H1 (cell line): ENCODE measurements at regions not wholly inside any gene's neighbourhood (a gene's known extent, or its start where the extent isn't known, plus 50 kb on each side); places are given as distances from the start of the nearest gene placed in this dataset.

Experiments
- CTCF ChIA-PET: fragments of 300-600 bp; sonication (Branson Sonifier 250); formaldehyde crosslinking; loops from one replicate; lab custom pipeline; 2021; ENCODE audit not compliant: partially characterized antibody; lab: Charles Lee
- POLR2A ChIA-PET: fragments of 300-600 bp; sonication (Branson Sonifier 250); formaldehyde crosslinking; loops from one replicate; lab custom pipeline; 2021; ENCODE audit warnings: inconsistent platforms; ENCODE audit not compliant: partially characterized antibody; lab: Charles Lee
- DNase-seq, 2 experiments: peaks; one replicate each; pipeline versions ENCODE4 v3.0.0 to v3.0.0-alpha.2; 2010 to 2022; ENCODE audit warnings: low spot score in 2 of 2, low read depth in 1 of 2, mixed read lengths in 1 of 2
- FAIRE-seq: peaks from 2 replicates; lab custom pipeline; 2011; peaks lifted over from hg19 to GRCh38; lab: Jason Lieb, UNC
- H2AFZ ChIP-seq: 2 replicates; pipeline ENCODE4 v1.8.1; 2012; ENCODE audit warnings: low read length, inconsistent platforms
- H2AK5ac ChIP-seq: 2 replicates; pipeline ENCODE4 v1.6.1; 2013; ENCODE audit warnings: low read depth, low read length
- H2BK120ac ChIP-seq: replicated peaks from 2 replicates; pipeline ENCODE3; 2013; ENCODE audit warnings: low read depth, low read length, inconsistent platforms
- H2BK12ac ChIP-seq: 2 replicates; pipeline ENCODE4 v1.6.1; 2013; ENCODE audit warnings: low read depth, low read length
- H2BK15ac ChIP-seq: 2 replicates; pipeline ENCODE4 v1.6.1; 2013; ENCODE audit warnings: low read length
- H2BK20ac ChIP-seq: 2 replicates; pipeline ENCODE4 v1.6.1; 2013; ENCODE audit warnings: low read length
- H2BK5ac ChIP-seq: 2 replicates; pipeline ENCODE4 v1.6.1; 2013; ENCODE audit warnings: low read depth, low read length
- H3K14ac ChIP-seq: 2 replicates; pipeline ENCODE4 v1.6.1; 2013; ENCODE audit warnings: inconsistent platforms; ENCODE audit not compliant: insufficient read length
- H3K18ac ChIP-seq: 2 replicates; pipeline ENCODE4 v1.6.1; 2013; ENCODE audit warnings: low read length; ENCODE audit errors: extremely low read depth
- H3K23ac ChIP-seq: 2 replicates; pipeline ENCODE4 v1.6.1; 2013; ENCODE audit warnings: inconsistent platforms; ENCODE audit not compliant: insufficient read length
- H3K23me2 ChIP-seq: 2 replicates; pipeline ENCODE4 v1.6.1; 2013; ENCODE audit warnings: low read depth, low read length
- H3K27ac ChIP-seq: 2 replicates; pipeline ENCODE4 v1.6.1; 2011; ENCODE audit warnings: low read depth, low read length, inconsistent platforms
- H3K27me3 ChIP-seq, 4 experiments: replicated peaks in 1 of 4; 1 replicate in 1 of 4; 2 replicates in 3 of 4; pipeline versions ENCODE4 v1.6.1 to v1.8.1; 2011 to 2013; ENCODE audit warnings: low read length in 3 of 4, mild to moderate bottlenecking in 3 of 4, inconsistent platforms in 2 of 4, mixed read lengths in 2 of 4, moderate library complexity in 1 of 4; ENCODE audit not compliant: control insufficient read depth in 3 of 4, insufficient read depth in 3 of 4; ENCODE audit errors: extremely low read depth in 1 of 4
- H3K36me3 ChIP-seq, 4 experiments: 2 replicates each; pipeline versions ENCODE4 v1.6.1 to v1.8.1; 2011 to 2013; ENCODE audit warnings: mild to moderate bottlenecking in 4 of 4, low read length in 3 of 4, moderate library complexity in 2 of 4, control low read depth in 1 of 4, inconsistent platforms in 1 of 4; ENCODE audit not compliant: insufficient read depth in 4 of 4, control insufficient read depth in 2 of 4
- H3K4ac ChIP-seq: replicated peaks from 2 replicates; pipeline ENCODE3; 2013; ENCODE audit warnings: low read length, low read depth, mixed read lengths, inconsistent platforms; ENCODE audit not compliant: insufficient read length
- H3K4me1 ChIP-seq, 4 experiments: replicated peaks in 1 of 4; 1 replicate in 1 of 4; 2 replicates in 3 of 4; pipeline versions ENCODE4 v1.6.1 to v1.8.1; 2011 to 2013; ENCODE audit warnings: low read length in 3 of 4, inconsistent platforms in 2 of 4, mixed read lengths in 1 of 4; ENCODE audit not compliant: insufficient read depth in 4 of 4, control insufficient read depth in 3 of 4
- H3K4me2 ChIP-seq, 2 experiments: 2 replicates each; pipeline versions ENCODE4 v1.6.1 to v1.8.1; 2011 to 2013; ENCODE audit warnings: low read depth in 2 of 2, low read length in 2 of 2, control low read depth in 1 of 2, inconsistent platforms in 1 of 2, mild to moderate bottlenecking in 1 of 2; ENCODE audit not compliant: insufficient read depth in 1 of 2
- H3K4me3 ChIP-seq, 4 experiments: fragments of 200-600, 300-600 bp in 1 of 4; sonication (generic), shearing (Covaris generic), sonication (Bioruptor Twin) in 1 of 4; 2 replicates each; pipeline versions ENCODE4 v1.5.1 to v1.8.1; 2011 to 2016; ENCODE audit warnings: low read length in 4 of 4, low read depth in 3 of 4, control low read depth in 2 of 4, inconsistent platforms in 2 of 4, mild to moderate bottlenecking in 2 of 4, mixed read lengths in 1 of 4, moderate library complexity in 1 of 4; ENCODE audit not compliant: insufficient read depth in 2 of 4; ENCODE audit errors: extremely low read depth in 1 of 4
- H3K56ac ChIP-seq: replicated peaks from 2 replicates; pipeline ENCODE3; 2013; ENCODE audit warnings: low read depth, mild to moderate bottlenecking, mixed read lengths, low read length, inconsistent platforms; ENCODE audit not compliant: insufficient read length
- H3K79me1 ChIP-seq: 2 replicates; pipeline ENCODE4 v1.6.1; 2013; ENCODE audit warnings: low read depth, low read length, control low read depth
- H3K79me2 ChIP-seq, 2 experiments: 2 replicates each; pipeline versions ENCODE4 v1.6.1 to v1.8.1; 2012 to 2013; ENCODE audit warnings: low read length in 2 of 2, mild to moderate bottlenecking in 2 of 2, inconsistent platforms in 1 of 2; ENCODE audit not compliant: insufficient read depth in 2 of 2, control insufficient read depth in 1 of 2
- H3K9ac ChIP-seq, 4 experiments: replicated peaks in 1 of 4; 1 replicate in 1 of 4; 2 replicates in 3 of 4; pipeline versions ENCODE4 v1.6.1 to v1.8.1; 2011 to 2013; ENCODE audit warnings: low read depth in 3 of 4, low read length in 3 of 4, control low read depth in 2 of 4, mild to moderate bottlenecking in 2 of 4, moderate library complexity in 2 of 4, inconsistent platforms in 1 of 4; ENCODE audit errors: extremely low read depth in 1 of 4
- H3K9me3 ChIP-seq, 2 experiments: 2 replicates each; pipeline versions ENCODE4 v1.6.1 to v1.8.1; 2012 to 2013; ENCODE audit warnings: mild to moderate bottlenecking in 2 of 2, moderate library complexity in 2 of 2, control low read depth in 1 of 2, inconsistent platforms in 1 of 2, low read depth in 1 of 2, low read length in 1 of 2, mixed read lengths in 1 of 2; ENCODE audit not compliant: insufficient read depth in 2 of 2
- H4K20me1 ChIP-seq, 2 experiments: replicated peaks in 1 of 2; 2 replicates each; pipeline versions ENCODE3 to v1.8.1; 2011 to 2013; ENCODE audit warnings: inconsistent platforms in 2 of 2, low read length in 2 of 2, mild to moderate bottlenecking in 1 of 2; ENCODE audit not compliant: insufficient read depth in 2 of 2, control insufficient read depth in 1 of 2
- H4K5ac ChIP-seq: 2 replicates; pipeline ENCODE4 v1.6.1; 2013; ENCODE audit warnings: low read length, low read depth, mixed read lengths, inconsistent platforms; ENCODE audit not compliant: insufficient read length
- H4K8ac ChIP-seq: 2 replicates; pipeline ENCODE4 v1.8.0; 2013; ENCODE audit warnings: mild to moderate bottlenecking, moderate library complexity, low read length, inconsistent platforms; ENCODE audit not compliant: insufficient read depth; ENCODE audit errors: extremely low read depth
- H4K91ac ChIP-seq: replicated peaks from 2 replicates; pipeline ENCODE3; 2013; ENCODE audit warnings: low read length, mixed read lengths, inconsistent platforms; ENCODE audit not compliant: insufficient read length
- HDAC6 ChIP-seq: IDR thresholded peaks from one replicate; pipeline ENCODE4 v1.7.1; 2012; ENCODE audit warnings: low read depth, mild to moderate bottlenecking, inconsistent platforms, low read length, moderate library complexity
- JUND ChIP-seq: IDR thresholded peaks from 2 replicates; pipeline ENCODE4 v1.6.1; 2011; ENCODE audit warnings: mild to moderate bottlenecking, improper control_type of control experiment, low read length
- POU5F1 ChIP-seq: IDR thresholded peaks from 2 replicates; pipeline ENCODE4 v1.6.1; 2011; ENCODE audit warnings: low read depth, mild to moderate bottlenecking, low read length, moderate library complexity
- RAD21 ChIP-seq, 2 experiments: IDR thresholded peaks in 1 of 2; conservative IDR thresholded peaks in 1 of 2; 2 replicates each; pipeline ENCODE4 v1.6.1; 2011; ENCODE audit warnings: low read depth in 2 of 2, low read length in 2 of 2, improper control_type of control experiment in 1 of 2, inconsistent platforms in 1 of 2, mild to moderate bottlenecking in 1 of 2, moderate library complexity in 1 of 2
- RXRA ChIP-seq: IDR thresholded peaks from 2 replicates; pipeline ENCODE4 v1.6.1; 2011; ENCODE audit warnings: low read depth, mild to moderate bottlenecking, low read length, moderate library complexity; ENCODE audit not compliant: insufficient read depth
- SIRT6 ChIP-seq: IDR thresholded peaks from one replicate; pipeline ENCODE4 v1.7.1; 2012; ENCODE audit warnings: low read length, inconsistent platforms
- SP1 ChIP-seq: IDR thresholded peaks from 2 replicates; pipeline ENCODE4 v1.6.1; 2011; ENCODE audit warnings: low read depth, low read length
- SP4 ChIP-seq: IDR thresholded peaks from 2 replicates; pipeline ENCODE4 v1.6.1; 2012; ENCODE audit warnings: low read length, inconsistent platforms
- TAF7 ChIP-seq: optimal IDR thresholded peaks from 2 replicates; pipeline ENCODE3; 2011; ENCODE audit warnings: low read depth, mild to moderate bottlenecking, inconsistent platforms, low read length, moderate library complexity, borderline replicate concordance
- WGBS, 2 experiments: shearing (Covaris generic) in 1 of 2; methylation state at CpG; one replicate each; pipeline versions ENCODE4 v1.1.6 to v1.1.7; 2013 to 2015; ENCODE audit warnings: low lambda C conversion rate in 2 of 2, mixed read lengths in 2 of 2, inconsistent platforms in 1 of 2, low coverage in 1 of 2, missing lambda C conversion rate in 1 of 2; ENCODE audit not compliant: insufficient replicate concordance in 2 of 2, insufficient coverage in 1 of 2, insufficient read length in 1 of 2; ENCODE audit errors: extremely low coverage in 1 of 2, missing lambda C conversion rate in 1 of 2; 5-methylcytosine and 5-hydroxymethylcytosine counted together
- TF ChIP-seq, protein P1 (sequence below), 3 experiments: IDR thresholded peaks; 1 replicate in 2 of 3; 2 replicates in 1 of 3; pipeline versions ENCODE4 v1.5.1 to v1.6.1; 2011; ENCODE audit warnings: low read length in 3 of 3, mild to moderate bottlenecking in 3 of 3, inconsistent platforms in 2 of 3, low read depth in 1 of 3, moderate library complexity in 1 of 3; ENCODE audit not compliant: insufficient read depth in 1 of 3; ENCODE audit errors: control extremely low read depth in 1 of 3
- TF ChIP-seq, protein P2 (sequence below): IDR thresholded peaks from 2 replicates; pipeline ENCODE4 v1.6.1; 2012; ENCODE audit warnings: low read length, inconsistent platforms

DNA sequence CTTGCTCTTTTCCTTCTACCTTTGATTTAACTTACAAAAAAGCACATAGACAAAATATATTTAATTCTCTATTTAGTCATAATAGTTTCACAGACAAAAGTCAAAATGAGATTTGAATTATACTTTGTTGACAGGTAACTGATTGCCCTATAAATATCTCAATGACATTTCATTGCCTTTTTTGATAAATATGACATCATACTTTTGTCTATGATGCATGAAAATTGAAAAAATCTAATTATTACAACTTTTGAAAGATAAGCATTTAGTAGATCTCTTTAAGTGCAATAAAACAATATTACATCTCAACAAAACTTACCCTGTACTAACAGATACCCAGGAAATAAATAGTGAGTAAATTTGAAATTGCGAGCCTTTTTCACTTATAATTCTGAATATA, 147.9 kb downstream of the SERPINI1 start:
- no peak overlapping the region for H3K9ac ChIP-seq
- no peak overlapping the region for H3K14ac ChIP-seq
- H2BK15ac ChIP-seq = no peak overlapping the region
- H3K79me1 ChIP-seq = no peaks in the 10 kb centered on the region
- no peak overlapping the region for H3K23ac ChIP-seq
- no peaks in the 10 kb centered on the region for H3K27me3 ChIP-seq
- no peak overlapping the region for H2BK120ac ChIP-seq
- H2BK5ac ChIP-seq = no peak overlapping the region
- ChIA-PET CTCF (interaction anchor here (0.6 to 3.8 kb wide), 4 partner anchors 10 to 476 kb away, joined by 3 to 17 read pairs (median 10); no protein-coding TSS in a partner anchor), POLR2A (no interaction called here)
- no peaks in the 10 kb centered on the region for H4K20me1 ChIP-seq
- no peak overlapping the region for H3K27ac ChIP-seq
- H3K23me2 ChIP-seq = no peaks in the 10 kb centered on the region; the same call in 1 of the 2 replicates
- no peak overlapping the region for H4K8ac ChIP-seq
- DNase-seq (no peak), FAIRE-seq (no peak)
- 88% methylated on average over 1 of the region's 1 CpG; no CpG with 5 or more reads in 1 of the 2 experiments for WGBS, 2 experiments
- no peak overlapping the region for H3K56ac ChIP-seq
- H2BK20ac ChIP-seq = no peak overlapping the region
- H4K5ac ChIP-seq = no peak overlapping the region
- no peak overlapping the region for H4K91ac ChIP-seq
- no peak overlapping the region for H2AK5ac ChIP-seq
- no peak overlapping the region for H2AFZ ChIP-seq
- no peaks in the 10 kb centered on the region for H3K4me1 ChIP-seq
- H3K4me3 ChIP-seq = no peak overlapping the region
- H3K4ac ChIP-seq = no peak overlapping the region
- no peaks in the 10 kb centered on the region for H3K36me3 ChIP-seq
- H3K9me3 ChIP-seq = no peaks in the 10 kb centered on the region
- no peak overlapping the region for H3K18ac ChIP-seq
- H3K4me2 ChIP-seq = no peak overlapping the region
- H3K79me2 ChIP-seq = no peaks in the 10 kb centered on the region
- no peak overlapping the region for H2BK12ac ChIP-seq
- TF ChIP-seq POU5F1 (no peak), SP4 (no peak), RAD21 (IDR thresholded peaks at IDR 0.05 in 1 of 2, conservative IDR thresholded peaks at IDR 0.05 in 1 of 2; ENCODE audit: low read depth in 2 of 2, low read length in 2 of 2) (no peak), JUND (no peak), TAF7 (no peak), RXRA (no peak), SP1 (no peak), SIRT6 (no peak), HDAC6 (no peak)
- TF ChIP-seq, protein P1, sequence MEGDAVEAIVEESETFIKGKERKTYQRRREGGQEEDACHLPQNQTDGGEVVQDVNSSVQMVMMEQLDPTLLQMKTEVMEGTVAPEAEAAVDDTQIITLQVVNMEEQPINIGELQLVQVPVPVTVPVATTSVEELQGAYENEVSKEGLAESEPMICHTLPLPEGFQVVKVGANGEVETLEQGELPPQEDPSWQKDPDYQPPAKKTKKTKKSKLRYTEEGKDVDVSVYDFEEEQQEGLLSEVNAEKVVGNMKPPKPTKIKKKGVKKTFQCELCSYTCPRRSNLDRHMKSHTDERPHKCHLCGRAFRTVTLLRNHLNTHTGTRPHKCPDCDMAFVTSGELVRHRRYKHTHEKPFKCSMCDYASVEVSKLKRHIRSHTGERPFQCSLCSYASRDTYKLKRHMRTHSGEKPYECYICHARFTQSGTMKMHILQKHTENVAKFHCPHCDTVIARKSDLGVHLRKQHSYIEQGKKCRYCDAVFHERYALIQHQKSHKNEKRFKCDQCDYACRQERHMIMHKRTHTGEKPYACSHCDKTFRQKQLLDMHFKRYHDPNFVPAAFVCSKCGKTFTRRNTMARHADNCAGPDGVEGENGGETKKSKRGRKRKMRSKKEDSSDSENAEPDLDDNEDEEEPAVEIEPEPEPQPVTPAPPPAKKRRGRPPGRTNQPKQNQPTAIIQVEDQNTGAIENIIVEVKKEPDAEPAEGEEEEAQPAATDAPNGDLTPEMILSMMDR (IDR thresholded peaks at IDR 0.05; ENCODE audit: control extremely low read depth in 1 of 3, insufficient read depth in 1 of 3, low read depth in 1 of 3, low read length in 3 of 3) = no peak
- TF ChIP-seq, protein P2, sequence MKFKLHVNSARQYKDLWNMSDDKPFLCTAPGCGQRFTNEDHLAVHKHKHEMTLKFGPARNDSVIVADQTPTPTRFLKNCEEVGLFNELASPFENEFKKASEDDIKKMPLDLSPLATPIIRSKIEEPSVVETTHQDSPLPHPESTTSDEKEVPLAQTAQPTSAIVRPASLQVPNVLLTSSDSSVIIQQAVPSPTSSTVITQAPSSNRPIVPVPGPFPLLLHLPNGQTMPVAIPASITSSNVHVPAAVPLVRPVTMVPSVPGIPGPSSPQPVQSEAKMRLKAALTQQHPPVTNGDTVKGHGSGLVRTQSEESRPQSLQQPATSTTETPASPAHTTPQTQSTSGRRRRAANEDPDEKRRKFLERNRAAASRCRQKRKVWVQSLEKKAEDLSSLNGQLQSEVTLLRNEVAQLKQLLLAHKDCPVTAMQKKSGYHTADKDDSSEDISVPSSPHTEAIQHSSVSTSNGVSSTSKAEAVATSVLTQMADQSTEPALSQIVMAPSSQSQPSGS = no peak
